Osteoblast (primary cell): ENCODE measurements at regions not wholly inside any gene's neighbourhood (a gene's known extent, or its start where the extent isn't known, plus 50 kb on each side); places are given as distances from the start of the nearest gene placed in this dataset.

Source experiments
- DNase-seq: peaks from one replicate; pipeline ENCODE4 v3.0.0; 2011; ENCODE audit warnings: low spot score, mixed read lengths; ENCODE audit not compliant: insufficient read length; ENCODE audit errors: missing footprints
- H2AFZ ChIP-seq: 2 replicates; pipeline ENCODE4 v1.6.0; 2011; ENCODE audit warnings: mild to moderate bottlenecking, low read length
- H3K27ac ChIP-seq: 2 replicates; pipeline ENCODE4 v1.5.1; 2011; ENCODE audit warnings: mild to moderate bottlenecking, low read depth, low read length, moderate library complexity
- H3K27me3 ChIP-seq: 2 replicates; pipeline ENCODE4 v1.6.0; 2012; ENCODE audit warnings: mild to moderate bottlenecking, control low read depth, inconsistent platforms, low read length, moderate library complexity; ENCODE audit not compliant: insufficient read depth
- H3K36me3 ChIP-seq: 2 replicates; pipeline ENCODE4 v1.5.1; 2011; ENCODE audit warnings: mild to moderate bottlenecking, low read length, control low read depth, moderate library complexity; ENCODE audit not compliant: insufficient read depth
- H3K4me1 ChIP-seq: 2 replicates; pipeline ENCODE4 v1.5.1; 2011; ENCODE audit warnings: mild to moderate bottlenecking, low read length, control low read depth, moderate library complexity; ENCODE audit not compliant: insufficient read depth
- H3K4me2 ChIP-seq: 2 replicates; pipeline ENCODE4 v1.6.0; 2011; ENCODE audit warnings: mild to moderate bottlenecking, low read length; ENCODE audit not compliant: insufficient read depth
- H3K4me3 ChIP-seq: fragments of 200-600 bp; sonication (generic); 3 replicates; pipeline ENCODE4 v1.5.1; 2012; ENCODE audit warnings: mild to moderate bottlenecking, low read length, inconsistent platforms; ENCODE audit not compliant: insufficient read depth
- H3K79me2 ChIP-seq: 2 replicates; pipeline ENCODE4 v1.6.0; 2012; ENCODE audit warnings: mild to moderate bottlenecking, low read length, control low read depth, inconsistent platforms; ENCODE audit not compliant: insufficient read depth
- H3K9me3 ChIP-seq: 2 replicates; pipeline ENCODE4 v1.5.1; 2011; ENCODE audit warnings: low read depth, low read length, control low read depth
- H4K20me1 ChIP-seq: 2 replicates; pipeline ENCODE4 v1.6.0; 2012; ENCODE audit warnings: mild to moderate bottlenecking, low read length, control low read depth; ENCODE audit not compliant: insufficient read depth
- CTCF ChIP-seq: IDR thresholded peaks from 2 replicates; pipeline ENCODE4 v1.5.1; 2011; ENCODE audit warnings: mild to moderate bottlenecking, low read depth, low read length, moderate library complexity; ENCODE audit errors: extremely low read depth

GRCh38 chr4:165721815-165722214 is 151.2 kb upstream of the TLL1 start:
- Histone ChIP-seq H4K20me1 (no peaks in the 10 kb centered on the region), H3K9me3 (no peaks in the 10 kb centered on the region), H3K4me2 (no peak overlapping the region), H3K36me3 (no peaks in the 10 kb centered on the region), H3K27me3 (no peaks in the 10 kb centered on the region), H3K79me2 (no peaks in the 10 kb centered on the region), H3K4me1 (no peaks in the 10 kb centered on the region), H3K27ac (no peak overlapping the region), H3K4me3 (no peak overlapping the region), H2AFZ (no peak overlapping the region)
- no peak for TF ChIP-seq CTCF
- no peak for DNase-seq

- Histone ChIP-seq H3K36me3 (no peaks in the 10 kb centered on the region), H3K27me3 (no peaks in the 10 kb centered on the region), H3K79me2 (no peaks in the 10 kb centered on the region), H2AFZ (no peak overlapping the region), H4K20me1 (no peaks in the 10 kb centered on the region), H3K4me1 (no peaks in the 10 kb centered on the region), H3K9me3 (no peaks in the 10 kb centered on the region), H3K4me3 (no peak overlapping the region), H3K27ac (no peak overlapping the region), H3K4me2 (no peak overlapping the region)
- no peak for TF ChIP-seq CTCF
- no peak for DNase-seq
Observed at GRCh38 chr4:165723051-165723795, 149.8 kb upstream of the TLL1 start.

GRCh38 chr4:165724786-165725185 is 148.3 kb upstream of the TLL1 start:
- Histone ChIP-seq H3K4me3 (no peak overlapping the region), H3K9me3 (no peaks in the 10 kb centered on the region), H4K20me1 (no peaks in the 10 kb centered on the region), H3K36me3 (no peaks in the 10 kb centered on the region), H3K79me2 (no peaks in the 10 kb centered on the region), H3K27me3 (no peaks in the 10 kb centered on the region), H2AFZ (no peak overlapping the region), H3K4me1 (no peaks in the 10 kb centered on the region), H3K27ac (no peak overlapping the region), H3K4me2 (no peak overlapping the region)
- TF ChIP-seq CTCF, result no peak
- no peak for DNase-seq

GRCh38 chr4:165725352-165725751 is 147.7 kb upstream of the TLL1 start:
- no peaks in the 10 kb centered on the region for H3K36me3 ChIP-seq
- H3K4me2 ChIP-seq, result no peak overlapping the region
- no peaks in the 10 kb centered on the region for H4K20me1 ChIP-seq
- no peak overlapping the region for H3K4me3 ChIP-seq
- no peaks in the 10 kb centered on the region for H3K9me3 ChIP-seq
- H3K27me3 ChIP-seq, result no peaks in the 10 kb centered on the region
- TF ChIP-seq CTCF, result no peak
- no peak for DNase-seq
- no peak overlapping the region for H2AFZ ChIP-seq
- no peak overlapping the region for H3K27ac ChIP-seq
- no peaks in the 10 kb centered on the region for H3K4me1 ChIP-seq
- H3K79me2 ChIP-seq, result no peaks in the 10 kb centered on the region
